Karpas-422 (cell line): ENCODE measurements at regions not wholly inside any gene's neighbourhood (a gene's known extent, or its start where the extent isn't known, plus 50 kb on each side); places are given as distances from the start of the nearest gene placed in this dataset.

Experiments used
- DNase-seq: peaks from one replicate; pipeline ENCODE4 v3.0.0-alpha.2; 2015
- H2AFZ ChIP-seq: fragments of 200-600 bp; sonication (generic); 2 replicates; pipeline ENCODE4 v1.6.1; 2014; ENCODE audit warnings: antibody characterized with exemption, low read length, mixed read lengths
- H3K27ac ChIP-seq: fragments of 200-600 bp; sonication (generic); 2 replicates; pipeline ENCODE4 v1.5.1; 2014; ENCODE audit warnings: mild to moderate bottlenecking, low read length, moderate library complexity
- H3K27me3 ChIP-seq: fragments of 200-600 bp; sonication (generic); 2 replicates; pipeline ENCODE4 v1.6.1; 2014; ENCODE audit warnings: low read length, mixed read lengths
- H3K36me3 ChIP-seq: fragments of 200-600 bp; sonication (generic); 2 replicates; pipeline ENCODE4 v1.6.1; 2014; ENCODE audit warnings: low read length, mixed read lengths; ENCODE audit not compliant: insufficient read depth
- H3K4me1 ChIP-seq: fragments of 200-600 bp; sonication (generic); 2 replicates; pipeline ENCODE4 v1.6.1; 2014; ENCODE audit warnings: mild to moderate bottlenecking, low read length, mixed read lengths
- H3K4me2 ChIP-seq: fragments of 200-600 bp; sonication (generic); 2 replicates; pipeline ENCODE4 v1.6.1; 2014; ENCODE audit warnings: low read length, low read depth, mild to moderate bottlenecking; ENCODE audit not compliant: poor library complexity, severe bottlenecking
- H3K4me3 ChIP-seq: fragments of 200-600 bp; sonication (generic); 2 replicates; pipeline ENCODE4 v1.5.1; 2014; ENCODE audit warnings: mild to moderate bottlenecking, antibody characterized with exemption, low read length, mixed read lengths
- H3K79me2 ChIP-seq: fragments of 200-600 bp; sonication (generic); 2 replicates; pipeline ENCODE4 v1.6.1; 2014; ENCODE audit warnings: mild to moderate bottlenecking, low read length, mixed read lengths
- H3K9ac ChIP-seq: fragments of 200-600 bp; sonication (generic); 2 replicates; pipeline ENCODE4 v1.6.0; 2014; ENCODE audit warnings: low read length
- H3K9me2 ChIP-seq: fragments of 200-600 bp; sonication (generic), shearing (Covaris generic); replicated peaks from 2 replicates; pipeline ENCODE4 v1.6.0; 2014; ENCODE audit warnings: mild to moderate bottlenecking, low read length, moderate library complexity; ENCODE audit not compliant: insufficient read depth
- H3K9me3 ChIP-seq: fragments of 300-700, 200-600 bp; sonication (generic); 2 replicates; pipeline ENCODE4 v1.6.1; 2014; ENCODE audit warnings: low read length, mixed read lengths
- H4K20me1 ChIP-seq: fragments of 200-600 bp; sonication (generic); 2 replicates; pipeline ENCODE4 v1.6.1; 2014; ENCODE audit warnings: mild to moderate bottlenecking, antibody characterized with exemption, low read length, low read depth; ENCODE audit not compliant: insufficient read depth

DNA sequence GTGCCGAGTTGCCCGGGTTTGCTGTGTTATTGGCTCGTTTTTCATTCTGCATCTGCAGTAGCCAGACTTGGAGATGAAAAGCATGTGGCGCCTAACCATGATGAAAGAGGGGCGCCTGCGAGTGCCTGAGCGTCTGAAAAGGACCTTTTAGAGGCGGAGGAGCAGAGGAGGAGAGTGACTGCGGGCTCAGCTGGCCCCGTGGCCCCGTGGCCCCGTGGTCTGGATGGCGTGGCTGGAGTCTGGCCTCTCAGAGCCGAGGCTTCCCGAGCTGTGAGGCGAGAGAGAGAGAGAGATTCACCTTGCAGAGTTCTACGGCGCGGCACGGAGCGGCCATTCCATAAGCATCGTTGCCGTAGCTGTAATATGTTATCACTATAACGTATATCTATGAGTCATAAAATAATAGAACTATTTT, 55.3 kb upstream of the RNU6ATAC start:
- no peaks in the 10 kb centered on the region for H3K27me3 ChIP-seq
- H3K36me3 ChIP-seq, result no peaks in the 10 kb centered on the region
- no peaks in the 10 kb centered on the region for H3K4me1 ChIP-seq
- H3K9me3 ChIP-seq, result no peaks in the 10 kb centered on the region
- no peak overlapping the region for H2AFZ ChIP-seq
- H3K9me2 ChIP-seq, result no peaks in the 10 kb centered on the region
- H3K27ac ChIP-seq, result no peak overlapping the region
- no peaks in the 10 kb centered on the region for H3K79me2 ChIP-seq
- H3K4me3 ChIP-seq, result no peak overlapping the region
- no peak overlapping the region for H3K4me2 ChIP-seq
- no peaks in the 10 kb centered on the region for H4K20me1 ChIP-seq
- DNase-seq, result no peak
- no peak overlapping the region for H3K9ac ChIP-seq

GRCh38 chr9:134220311-134220710, 55.9 kb upstream of the RNU6ATAC start:
- no peak overlapping the region for H3K9ac ChIP-seq
- no peak overlapping the region for H3K4me2 ChIP-seq
- H4K20me1 ChIP-seq, result no peaks in the 10 kb centered on the region
- H3K79me2 ChIP-seq, result no peaks in the 10 kb centered on the region
- DNase-seq, result no peak
- H3K27ac ChIP-seq, result no peak overlapping the region
- H3K9me2 ChIP-seq, result no peaks in the 10 kb centered on the region
- H3K9me3 ChIP-seq, result no peaks in the 10 kb centered on the region
- H2AFZ ChIP-seq, result no peak overlapping the region
- no peaks in the 10 kb centered on the region for H3K36me3 ChIP-seq
- no peaks in the 10 kb centered on the region for H3K4me1 ChIP-seq
- no peak overlapping the region for H3K4me3 ChIP-seq
- H3K27me3 ChIP-seq, result no peaks in the 10 kb centered on the region

GRCh38 chr9:134221273-134222017, 57.1 kb upstream of the RNU6ATAC start:
- no peak for DNase-seq
- Histone ChIP-seq H3K27ac (no peak overlapping the region), H3K4me1 (no peaks in the 10 kb centered on the region), H3K9ac (no peak overlapping the region), H3K9me2 (no peaks in the 10 kb centered on the region), H4K20me1 (no peaks in the 10 kb centered on the region), H3K4me3 (no peak overlapping the region), H3K27me3 (no peaks in the 10 kb centered on the region), H3K79me2 (no peaks in the 10 kb centered on the region), H3K4me2 (no peak overlapping the region), H3K36me3 (no peaks in the 10 kb centered on the region), H3K9me3 (no peaks in the 10 kb centered on the region), H2AFZ (no peak overlapping the region)

- Histone ChIP-seq H3K9me2 (no peaks in the 10 kb centered on the region), H3K27ac (no peak overlapping the region), H3K79me2 (no peaks in the 10 kb centered on the region), H3K4me3 (no peak overlapping the region), H3K9ac (no peak overlapping the region), H3K4me1 (no peaks in the 10 kb centered on the region), H2AFZ (no peak overlapping the region), H4K20me1 (no peaks in the 10 kb centered on the region), H3K27me3 (no peaks in the 10 kb centered on the region), H3K9me3 (no peaks in the 10 kb centered on the region), H3K4me2 (no peak overlapping the region), H3K36me3 (no peaks in the 10 kb centered on the region)
- no peak for DNase-seq
Measured at GRCh38 chr9:134222018-134222573, 57.7 kb upstream of the RNU6ATAC start.

DNA sequence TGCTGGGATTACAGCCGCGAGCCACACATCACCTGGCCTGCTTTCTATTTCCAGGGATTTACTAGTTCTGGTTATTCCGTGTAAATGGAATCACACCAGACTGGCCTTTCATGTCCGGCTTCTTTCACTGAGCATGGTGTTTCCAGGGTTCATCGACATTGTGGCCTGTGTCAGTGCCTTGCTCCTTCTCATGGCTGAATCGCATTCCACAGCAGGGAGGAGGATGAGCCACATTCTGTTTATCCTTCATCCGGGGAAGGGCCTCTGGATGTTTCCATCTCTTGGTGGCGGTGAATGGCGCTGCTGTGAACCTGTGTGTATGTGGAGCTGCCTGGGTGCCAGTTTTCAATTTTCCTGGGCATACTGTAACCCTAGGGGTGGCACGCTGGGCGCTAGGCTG, 58.7 kb upstream of the RNU6ATAC start:
- H3K27me3 ChIP-seq, result no peaks in the 10 kb centered on the region
- H3K4me2 ChIP-seq, result no peak overlapping the region
- H3K79me2 ChIP-seq, result no peaks in the 10 kb centered on the region
- H3K4me1 ChIP-seq, result no peaks in the 10 kb centered on the region
- no peaks in the 10 kb centered on the region for H4K20me1 ChIP-seq
- H3K36me3 ChIP-seq, result no peaks in the 10 kb centered on the region
- H3K9me3 ChIP-seq, result no peaks in the 10 kb centered on the region
- no peak overlapping the region for H2AFZ ChIP-seq
- H3K4me3 ChIP-seq, result no peak overlapping the region
- H3K9me2 ChIP-seq, result no peaks in the 10 kb centered on the region
- no peak overlapping the region for H3K9ac ChIP-seq
- no peak for DNase-seq
- no peak overlapping the region for H3K27ac ChIP-seq

GRCh38 chr9:134223591-134224122, 59.3 kb upstream of the RNU6ATAC start:
- no peak overlapping the region for H3K27ac ChIP-seq
- no peak overlapping the region for H3K4me3 ChIP-seq
- no peak overlapping the region for H3K9ac ChIP-seq
- H3K27me3 ChIP-seq, result no peaks in the 10 kb centered on the region
- H3K9me3 ChIP-seq, result no peaks in the 10 kb centered on the region
- no peak overlapping the region for H2AFZ ChIP-seq
- H3K4me2 ChIP-seq, result no peak overlapping the region
- H3K9me2 ChIP-seq, result no peaks in the 10 kb centered on the region
- no peaks in the 10 kb centered on the region for H3K79me2 ChIP-seq
- DNase-seq, result no peak
- H3K36me3 ChIP-seq, result no peaks in the 10 kb centered on the region
- H4K20me1 ChIP-seq, result no peaks in the 10 kb centered on the region
- H3K4me1 ChIP-seq, result no peaks in the 10 kb centered on the region

DNA sequence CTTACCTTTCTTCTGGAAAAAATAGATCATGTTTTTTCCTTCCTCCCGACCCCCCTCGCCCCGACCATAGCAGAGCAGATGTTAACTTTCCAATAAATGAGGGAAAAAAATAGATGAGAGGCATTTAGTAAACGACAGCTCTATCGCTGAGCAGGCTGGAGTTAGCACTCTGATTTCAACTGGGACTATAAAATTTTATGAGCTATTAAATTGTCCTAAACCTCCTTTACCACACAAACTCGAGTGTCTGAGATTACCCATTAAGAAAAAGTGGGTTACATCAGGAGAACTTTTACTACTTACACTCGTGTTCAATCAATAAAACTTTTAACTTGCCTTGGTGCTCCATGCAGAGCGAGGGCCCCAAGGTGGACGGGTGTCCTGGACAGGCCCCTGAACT, 59.8 kb upstream of the RNU6ATAC start:
- Histone ChIP-seq H4K20me1 (no peaks in the 10 kb centered on the region), H3K9me2 (no peaks in the 10 kb centered on the region), H3K9ac (no peak overlapping the region), H2AFZ (no peak overlapping the region), H3K4me3 (no peak overlapping the region), H3K9me3 (no peaks in the 10 kb centered on the region), H3K4me2 (no peak overlapping the region), H3K27ac (no peak overlapping the region), H3K4me1 (no peaks in the 10 kb centered on the region), H3K27me3 (no peaks in the 10 kb centered on the region), H3K36me3 (no peaks in the 10 kb centered on the region), H3K79me2 (no peaks in the 10 kb centered on the region)
- DNase-seq, result no peak

- no peak overlapping the region for H3K4me2 ChIP-seq
- no peaks in the 10 kb centered on the region for H3K9me2 ChIP-seq
- H3K9ac ChIP-seq, result no peak overlapping the region
- no peak overlapping the region for H3K27ac ChIP-seq
- H3K4me3 ChIP-seq, result no peak overlapping the region
- H3K4me1 ChIP-seq, result no peaks in the 10 kb centered on the region
- no peak for DNase-seq
- H3K36me3 ChIP-seq, result no peaks in the 10 kb centered on the region
- no peaks in the 10 kb centered on the region for H3K79me2 ChIP-seq
- H2AFZ ChIP-seq, result no peak overlapping the region
- H3K9me3 ChIP-seq, result no peaks in the 10 kb centered on the region
- H4K20me1 ChIP-seq, result no peaks in the 10 kb centered on the region
- no peaks in the 10 kb centered on the region for H3K27me3 ChIP-seq
Measured at GRCh38 chr9:134224567-134225093, 60.3 kb upstream of the RNU6ATAC start.
